GM12878 (cell line): ENCODE measurements at regions not wholly inside any gene's neighbourhood (a gene's known extent, or its start where the extent isn't known, plus 50 kb on each side); places are given as distances from the start of the nearest gene placed in this dataset.
A peak's percentile ranks its signal among the peaks of the same experiment; 100 is the strongest.

Experiments
- CBX3 ChIP-seq: fragments of 200-600 bp; sonication (generic); IDR thresholded peaks from 2 replicates; pipeline ENCODE4 v1.6.1; 2016; ENCODE audit warnings: low read depth, borderline replicate concordance
- CEBPB ChIP-seq, 2 experiments: fragments of 150-350 bp in 1 of 2; IDR thresholded peaks; 2 replicates each; pipeline ENCODE4 v1.6.1; 2012 to 2014; ENCODE audit warnings: low read depth in 2 of 2, low read length in 2 of 2, borderline replicate concordance in 1 of 2, inconsistent platforms in 1 of 2
- CHD1 ChIP-seq: IDR thresholded peaks from 2 replicates; pipeline ENCODE4 v1.6.1; 2012; ENCODE audit warnings: low read depth, low read length, improper control_type of control experiment
- CREB1 ChIP-seq: IDR thresholded peaks from 2 replicates; pipeline ENCODE4 v1.6.1; 2012; ENCODE audit warnings: low read depth, mild to moderate bottlenecking, inconsistent platforms
- EED ChIP-seq: sonication (generic); IDR thresholded peaks from 2 replicates; pipeline ENCODE4 v1.6.1; 2016; ENCODE audit warnings: antibody characterized with exemption, low read depth
- LARP7 ChIP-seq: fragments of 450-650 bp; IDR thresholded peaks from 2 replicates; pipeline ENCODE4 v1.6.1; 2017; ENCODE audit warnings: mild to moderate bottlenecking
- MTA3 ChIP-seq: IDR thresholded peaks from 2 replicates; pipeline ENCODE4 v1.6.1; 2012; ENCODE audit warnings: low read length, inconsistent platforms, borderline replicate concordance
- NR2C2 ChIP-seq: IDR thresholded peaks from 2 replicates; pipeline ENCODE4 v1.6.1; 2011; ENCODE audit warnings: borderline replicate concordance, low read depth; ENCODE audit not compliant: control insufficient read depth, insufficient read length
- PBX3 ChIP-seq: IDR thresholded peaks from 2 replicates; pipeline ENCODE4 v1.6.1; 2011; ENCODE audit warnings: mild to moderate bottlenecking, low read depth, low read length, moderate library complexity; ENCODE audit not compliant: insufficient replicate concordance
- USF1 ChIP-seq: IDR thresholded peaks from 2 replicates; pipeline ENCODE4 v1.6.1; 2011; ENCODE audit warnings: borderline replicate concordance, low read depth, mild to moderate bottlenecking, moderate library complexity, mixed read lengths, low read length; ENCODE audit not compliant: insufficient read depth; ENCODE audit errors: extremely low read length
- ZBTB11 ChIP-seq: fragments of 450-650 bp; formaldehyde crosslinking; IDR thresholded peaks from 2 replicates; pipeline ENCODE4 v1.5.0; 2022; ENCODE audit warnings: mild to moderate bottlenecking, missing genetic modification characterization
- ZNF207 ChIP-seq: fragments of 450-650 bp; IDR thresholded peaks from 2 replicates; pipeline ENCODE4 v1.6.1; 2014; ENCODE audit warnings: antibody characterized with exemption, mild to moderate bottlenecking, borderline replicate concordance
- ZNF217 ChIP-seq: fragments of 450-650 bp; IDR thresholded peaks from 2 replicates; pipeline ENCODE4 v1.6.1; 2017; ENCODE audit warnings: antibody characterized with exemption, mild to moderate bottlenecking
- ZNF24 ChIP-seq: fragments of 450-650 bp; IDR thresholded peaks from 2 replicates; pipeline ENCODE4 v1.6.1; 2017; ENCODE audit warnings: antibody characterized with exemption, mild to moderate bottlenecking
- TF ChIP-seq, protein P1 (sequence below): fragments of 450-650 bp; IDR thresholded peaks from 2 replicates; pipeline ENCODE4 v1.6.1; 2017; ENCODE audit warnings: mild to moderate bottlenecking, moderate library complexity
- TF ChIP-seq, protein P2 (sequence below), 3 experiments: IDR thresholded peaks in 2 of 3; conservative IDR thresholded peaks in 1 of 3; 2 replicates each; pipeline ENCODE4 v1.5.1; 2011; ENCODE audit warnings: low read depth in 3 of 3, low read length in 3 of 3, mild to moderate bottlenecking in 3 of 3, control low read depth in 2 of 3, moderate library complexity in 2 of 3, inconsistent platforms in 1 of 3, mixed read lengths in 1 of 3; ENCODE audit not compliant: control insufficient read depth in 2 of 3, insufficient read depth in 1 of 3; ENCODE audit errors: extremely low read depth in 1 of 3
- TF ChIP-seq, protein P3 (sequence below): fragments of 450-650 bp; IDR thresholded peaks from 2 replicates; pipeline ENCODE4 v1.6.1; 2017; ENCODE audit warnings: borderline replicate concordance

- TF ChIP-seq ZBTB11 (CRISPR knock-in tag) (no peak), CEBPB (IDR thresholded peaks at IDR 0.05; ENCODE audit: borderline replicate concordance in 1 of 2, low read depth in 2 of 2, low read length in 2 of 2) (no peak), ZNF24 (no peak), ZNF207 (no peak), LARP7 (no peak), CHD1 (no peak), EED (peak; percentile 80), MTA3 (peak; percentile 68; the same call in 1 of the 2 replicates), CREB1 (peak; percentile 22; the same call in 1 of the 2 replicates), PBX3 (no peak), ZNF217 (no peak), NR2C2 (no peak), USF1 (no peak), CBX3 (no peak)
- TF ChIP-seq, protein P1, sequence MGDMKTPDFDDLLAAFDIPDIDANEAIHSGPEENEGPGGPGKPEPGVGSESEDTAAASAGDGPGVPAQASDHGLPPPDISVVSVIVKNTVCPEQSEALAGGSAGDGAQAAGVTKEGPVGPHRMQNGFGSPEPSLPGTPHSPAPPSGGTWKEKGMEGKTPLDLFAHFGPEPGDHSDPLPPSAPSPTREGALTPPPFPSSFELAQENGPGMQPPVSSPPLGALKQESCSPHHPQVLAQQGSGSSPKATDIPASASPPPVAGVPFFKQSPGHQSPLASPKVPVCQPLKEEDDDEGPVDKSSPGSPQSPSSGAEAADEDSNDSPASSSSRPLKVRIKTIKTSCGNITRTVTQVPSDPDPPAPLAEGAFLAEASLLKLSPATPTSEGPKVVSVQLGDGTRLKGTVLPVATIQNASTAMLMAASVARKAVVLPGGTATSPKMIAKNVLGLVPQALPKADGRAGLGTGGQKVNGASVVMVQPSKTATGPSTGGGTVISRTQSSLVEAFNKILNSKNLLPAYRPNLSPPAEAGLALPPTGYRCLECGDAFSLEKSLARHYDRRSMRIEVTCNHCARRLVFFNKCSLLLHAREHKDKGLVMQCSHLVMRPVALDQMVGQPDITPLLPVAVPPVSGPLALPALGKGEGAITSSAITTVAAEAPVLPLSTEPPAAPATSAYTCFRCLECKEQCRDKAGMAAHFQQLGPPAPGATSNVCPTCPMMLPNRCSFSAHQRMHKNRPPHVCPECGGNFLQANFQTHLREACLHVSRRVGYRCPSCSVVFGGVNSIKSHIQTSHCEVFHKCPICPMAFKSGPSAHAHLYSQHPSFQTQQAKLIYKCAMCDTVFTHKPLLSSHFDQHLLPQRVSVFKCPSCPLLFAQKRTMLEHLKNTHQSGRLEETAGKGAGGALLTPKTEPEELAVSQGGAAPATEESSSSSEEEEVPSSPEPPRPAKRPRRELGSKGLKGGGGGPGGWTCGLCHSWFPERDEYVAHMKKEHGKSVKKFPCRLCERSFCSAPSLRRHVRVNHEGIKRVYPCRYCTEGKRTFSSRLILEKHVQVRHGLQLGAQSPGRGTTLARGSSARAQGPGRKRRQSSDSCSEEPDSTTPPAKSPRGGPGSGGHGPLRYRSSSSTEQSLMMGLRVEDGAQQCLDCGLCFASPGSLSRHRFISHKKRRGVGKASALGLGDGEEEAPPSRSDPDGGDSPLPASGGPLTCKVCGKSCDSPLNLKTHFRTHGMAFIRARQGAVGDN: peak; percentile 62; the same call in 1 of the 2 replicates
- TF ChIP-seq, protein P2, sequence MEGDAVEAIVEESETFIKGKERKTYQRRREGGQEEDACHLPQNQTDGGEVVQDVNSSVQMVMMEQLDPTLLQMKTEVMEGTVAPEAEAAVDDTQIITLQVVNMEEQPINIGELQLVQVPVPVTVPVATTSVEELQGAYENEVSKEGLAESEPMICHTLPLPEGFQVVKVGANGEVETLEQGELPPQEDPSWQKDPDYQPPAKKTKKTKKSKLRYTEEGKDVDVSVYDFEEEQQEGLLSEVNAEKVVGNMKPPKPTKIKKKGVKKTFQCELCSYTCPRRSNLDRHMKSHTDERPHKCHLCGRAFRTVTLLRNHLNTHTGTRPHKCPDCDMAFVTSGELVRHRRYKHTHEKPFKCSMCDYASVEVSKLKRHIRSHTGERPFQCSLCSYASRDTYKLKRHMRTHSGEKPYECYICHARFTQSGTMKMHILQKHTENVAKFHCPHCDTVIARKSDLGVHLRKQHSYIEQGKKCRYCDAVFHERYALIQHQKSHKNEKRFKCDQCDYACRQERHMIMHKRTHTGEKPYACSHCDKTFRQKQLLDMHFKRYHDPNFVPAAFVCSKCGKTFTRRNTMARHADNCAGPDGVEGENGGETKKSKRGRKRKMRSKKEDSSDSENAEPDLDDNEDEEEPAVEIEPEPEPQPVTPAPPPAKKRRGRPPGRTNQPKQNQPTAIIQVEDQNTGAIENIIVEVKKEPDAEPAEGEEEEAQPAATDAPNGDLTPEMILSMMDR (IDR thresholded peaks at IDR 0.05 in 2 of 3, conservative IDR thresholded peaks at IDR 0.05 in 1 of 3; ENCODE audit: control insufficient read depth in 2 of 3, extremely low read depth in 1 of 3, insufficient read depth in 1 of 3, low read depth in 3 of 3, low read length in 3 of 3): no peak
- TF ChIP-seq, protein P3, sequence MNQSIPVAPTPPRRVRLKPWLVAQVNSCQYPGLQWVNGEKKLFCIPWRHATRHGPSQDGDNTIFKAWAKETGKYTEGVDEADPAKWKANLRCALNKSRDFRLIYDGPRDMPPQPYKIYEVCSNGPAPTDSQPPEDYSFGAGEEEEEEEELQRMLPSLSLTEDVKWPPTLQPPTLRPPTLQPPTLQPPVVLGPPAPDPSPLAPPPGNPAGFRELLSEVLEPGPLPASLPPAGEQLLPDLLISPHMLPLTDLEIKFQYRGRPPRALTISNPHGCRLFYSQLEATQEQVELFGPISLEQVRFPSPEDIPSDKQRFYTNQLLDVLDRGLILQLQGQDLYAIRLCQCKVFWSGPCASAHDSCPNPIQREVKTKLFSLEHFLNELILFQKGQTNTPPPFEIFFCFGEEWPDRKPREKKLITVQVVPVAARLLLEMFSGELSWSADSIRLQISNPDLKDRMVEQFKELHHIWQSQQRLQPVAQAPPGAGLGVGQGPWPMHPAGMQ: no peak
Observed at GRCh38 chr11:112627588-112628045, 333.6 kb upstream of the NCAM1 start (continued).
